OCI-LY3 (cell line): ENCODE measurements at regions not wholly inside any gene's neighbourhood (a gene's known extent, or its start where the extent isn't known, plus 50 kb on each side); places are given as distances from the start of the nearest gene placed in this dataset.

Experiments
- H2AFZ ChIP-seq: fragments of 200-600, 300-600 bp; shearing (Covaris generic); 2 replicates; pipeline ENCODE4 v1.6.0; 2014; ENCODE audit warnings: antibody characterized with exemption, low read depth, low read length
- H3K27ac ChIP-seq: fragments of 200-600, 300-600 bp; sonication (generic); 2 replicates; pipeline ENCODE4 v1.5.1; 2014; ENCODE audit warnings: mild to moderate bottlenecking, low read length, moderate library complexity, mixed read lengths
- H3K27me3 ChIP-seq: fragments of 200-600, 300-600 bp; sonication (generic); 2 replicates; pipeline ENCODE4 v1.6.1; 2014; ENCODE audit warnings: low read depth, low read length, mixed read lengths
- H3K36me3 ChIP-seq: fragments of 200-600, 300-600 bp; sonication (generic); replicated peaks from 2 replicates; pipeline ENCODE3; 2014; ENCODE audit warnings: low read depth, low read length, mixed read lengths
- H3K4me1 ChIP-seq: fragments of 300-600, 200-600 bp; sonication (generic); 2 replicates; pipeline ENCODE4 v1.6.1; 2014; ENCODE audit warnings: low read length, mixed read lengths
- H3K4me2 ChIP-seq: fragments of 200-600, 300-600 bp; sonication (generic); 2 replicates; pipeline ENCODE4 v1.6.1; 2014; ENCODE audit warnings: low read length, mixed read lengths
- H3K4me3 ChIP-seq: fragments of 300-600, 200-600 bp; sonication (generic); 2 replicates; pipeline ENCODE4 v1.5.1; 2014; ENCODE audit warnings: antibody characterized with exemption, mild to moderate bottlenecking, low read length, moderate library complexity
- H3K79me2 ChIP-seq: fragments of 300-600, 200-600 bp; shearing (Covaris generic); 2 replicates; pipeline ENCODE4 v1.6.1; 2014; ENCODE audit warnings: mild to moderate bottlenecking, low read length, mixed read lengths
- H3K9ac ChIP-seq: fragments of 300-600, 200-600 bp; shearing (Covaris generic); 2 replicates; pipeline ENCODE4 v1.6.0; 2014; ENCODE audit warnings: mild to moderate bottlenecking, low read length, moderate library complexity
- H3K9me3 ChIP-seq: fragments of 200-600, 300-600 bp; shearing (Covaris generic); 2 replicates; pipeline ENCODE4 v1.6.1; 2014; ENCODE audit warnings: low read length, mixed read lengths; ENCODE audit not compliant: insufficient read depth
- H4K20me1 ChIP-seq: fragments of 200-600, 300-600 bp; sonication (generic); 2 replicates; pipeline ENCODE4 v1.6.1; 2016; ENCODE audit warnings: low read length, mixed read lengths; ENCODE audit not compliant: insufficient read depth
- EZH2phosphoT487 ChIP-seq: fragments of 200-600 bp; shearing (Covaris generic); IDR thresholded peaks from 2 replicates; pipeline ENCODE4 v1.6.1; 2018; ENCODE audit warnings: antibody characterized with exemption, mixed run types, low read depth
- TF ChIP-seq, protein P1 (sequence below): fragments of 200-600, 300-600 bp; sonication (generic); IDR thresholded peaks from 2 replicates; pipeline ENCODE4 v1.5.1; 2014; ENCODE audit warnings: antibody characterized with exemption, low read length, low read depth

DNA sequence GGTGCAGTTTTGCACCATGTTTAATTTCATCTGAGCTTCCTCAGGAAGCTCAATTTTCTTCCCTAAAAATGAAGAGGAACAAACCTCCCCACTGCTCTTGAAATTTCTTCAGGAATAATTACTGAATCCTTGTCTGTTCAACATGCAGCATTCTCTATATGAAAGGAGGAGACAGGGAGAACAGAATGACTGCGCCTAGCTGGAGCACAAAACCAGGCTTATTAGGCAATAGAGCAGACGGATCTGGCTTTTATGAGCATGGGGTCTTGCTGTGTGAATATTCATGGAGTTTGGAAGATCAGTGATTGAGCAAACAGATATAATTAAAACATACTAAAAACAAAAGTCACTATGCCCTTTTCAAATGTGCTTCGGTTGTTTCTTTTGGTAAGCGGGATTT, 148.1 kb downstream of the SUDS3 start:
- Histone ChIP-seq H3K27ac (no peak overlapping the region), H4K20me1 (no peaks in the 10 kb centered on the region), H2AFZ (no peak overlapping the region), H3K4me3 (no peak overlapping the region), H3K9me3 (no peaks in the 10 kb centered on the region), H3K4me2 (no peak overlapping the region), H3K36me3 (no peaks in the 10 kb centered on the region), H3K79me2 (no peaks in the 10 kb centered on the region), H3K27me3 (no peaks in the 10 kb centered on the region), H3K4me1 (no peaks in the 10 kb centered on the region), H3K9ac (no peak overlapping the region)
- TF ChIP-seq, protein P1, sequence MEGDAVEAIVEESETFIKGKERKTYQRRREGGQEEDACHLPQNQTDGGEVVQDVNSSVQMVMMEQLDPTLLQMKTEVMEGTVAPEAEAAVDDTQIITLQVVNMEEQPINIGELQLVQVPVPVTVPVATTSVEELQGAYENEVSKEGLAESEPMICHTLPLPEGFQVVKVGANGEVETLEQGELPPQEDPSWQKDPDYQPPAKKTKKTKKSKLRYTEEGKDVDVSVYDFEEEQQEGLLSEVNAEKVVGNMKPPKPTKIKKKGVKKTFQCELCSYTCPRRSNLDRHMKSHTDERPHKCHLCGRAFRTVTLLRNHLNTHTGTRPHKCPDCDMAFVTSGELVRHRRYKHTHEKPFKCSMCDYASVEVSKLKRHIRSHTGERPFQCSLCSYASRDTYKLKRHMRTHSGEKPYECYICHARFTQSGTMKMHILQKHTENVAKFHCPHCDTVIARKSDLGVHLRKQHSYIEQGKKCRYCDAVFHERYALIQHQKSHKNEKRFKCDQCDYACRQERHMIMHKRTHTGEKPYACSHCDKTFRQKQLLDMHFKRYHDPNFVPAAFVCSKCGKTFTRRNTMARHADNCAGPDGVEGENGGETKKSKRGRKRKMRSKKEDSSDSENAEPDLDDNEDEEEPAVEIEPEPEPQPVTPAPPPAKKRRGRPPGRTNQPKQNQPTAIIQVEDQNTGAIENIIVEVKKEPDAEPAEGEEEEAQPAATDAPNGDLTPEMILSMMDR, result no peak
- TF ChIP-seq EZH2phosphoT487, result no peak

DNA sequence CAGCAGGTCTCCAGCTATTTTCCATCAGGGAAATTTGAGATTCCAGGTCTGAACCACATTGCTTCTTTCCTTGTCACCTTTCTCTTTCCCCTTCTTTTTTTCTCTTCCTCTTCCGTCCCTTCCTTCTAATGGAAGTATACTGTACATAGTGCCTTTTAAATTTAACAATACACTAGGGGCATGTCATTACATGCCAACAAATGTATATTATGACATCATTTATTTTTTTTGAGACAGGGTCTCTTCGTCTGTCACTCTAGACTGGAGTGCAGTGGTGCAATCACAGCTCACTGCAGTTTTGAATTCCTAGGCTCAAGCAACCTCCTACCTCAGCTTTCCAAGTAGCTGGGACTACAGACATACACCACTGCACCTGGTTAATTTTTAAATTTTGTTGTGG, 148.9 kb downstream of the SUDS3 start:
- no peaks in the 10 kb centered on the region for H3K4me1 ChIP-seq
- no peaks in the 10 kb centered on the region for H3K79me2 ChIP-seq
- H3K4me2 ChIP-seq, result no peak overlapping the region
- no peaks in the 10 kb centered on the region for H3K9me3 ChIP-seq
- H3K36me3 ChIP-seq, result no peaks in the 10 kb centered on the region
- no peak overlapping the region for H3K27ac ChIP-seq
- H3K27me3 ChIP-seq, result no peaks in the 10 kb centered on the region
- H3K4me3 ChIP-seq, result no peak overlapping the region
- H2AFZ ChIP-seq, result no peak overlapping the region
- TF ChIP-seq, protein P1, result no peak
- no peak for TF ChIP-seq EZH2phosphoT487
- no peak overlapping the region for H3K9ac ChIP-seq
- no peaks in the 10 kb centered on the region for H4K20me1 ChIP-seq

DNA sequence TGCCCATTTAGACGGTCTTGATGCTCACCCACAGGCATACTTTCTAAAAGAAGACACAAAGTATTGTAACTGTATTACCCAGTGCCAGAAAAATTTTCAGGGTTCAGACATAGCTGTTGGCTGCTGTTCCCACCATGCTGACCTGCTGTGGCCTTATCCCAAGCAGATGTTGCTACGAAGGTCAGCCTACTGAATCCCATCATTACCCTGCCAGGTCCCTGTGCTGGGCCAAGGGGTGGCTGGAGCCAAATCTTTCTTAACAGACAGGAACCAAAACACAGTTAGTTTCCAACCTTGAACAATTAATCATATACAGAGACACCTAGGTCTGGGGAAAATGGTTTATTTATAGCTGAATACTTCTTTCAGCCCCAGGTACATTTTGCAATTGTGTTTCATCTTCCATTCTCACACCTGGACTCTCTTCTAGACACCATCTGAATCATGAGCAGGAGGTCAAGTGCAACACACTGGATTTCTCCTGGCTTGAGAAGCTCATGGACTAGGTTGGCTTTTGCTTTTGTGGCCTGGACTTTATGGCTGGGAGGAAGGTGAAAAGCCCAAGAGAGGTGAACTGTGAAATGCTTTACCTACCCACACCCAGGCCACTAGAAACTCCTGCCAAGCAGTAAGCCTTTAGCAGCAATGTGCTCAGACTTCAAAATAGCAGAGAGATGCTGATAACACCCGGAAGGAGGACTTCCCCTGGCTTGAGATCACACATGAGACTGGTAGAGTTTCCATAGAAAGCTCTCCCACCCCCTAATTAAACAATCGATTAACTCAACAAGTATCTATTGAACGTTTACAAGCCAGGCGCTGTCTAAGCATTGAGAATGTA, 150.1 kb downstream of the SUDS3 start:
- Histone ChIP-seq H3K36me3 (no peaks in the 10 kb centered on the region), H3K4me3 (no peak overlapping the region), H4K20me1 (no peaks in the 10 kb centered on the region), H3K27me3 (no peaks in the 10 kb centered on the region), H2AFZ (no peak overlapping the region), H3K4me1 (no peaks in the 10 kb centered on the region), H3K9ac (no peak overlapping the region), H3K4me2 (no peak overlapping the region), H3K9me3 (no peaks in the 10 kb centered on the region), H3K79me2 (no peaks in the 10 kb centered on the region), H3K27ac (no peak overlapping the region)
- TF ChIP-seq, protein P1, result no peak
- no peak for TF ChIP-seq EZH2phosphoT487

DNA sequence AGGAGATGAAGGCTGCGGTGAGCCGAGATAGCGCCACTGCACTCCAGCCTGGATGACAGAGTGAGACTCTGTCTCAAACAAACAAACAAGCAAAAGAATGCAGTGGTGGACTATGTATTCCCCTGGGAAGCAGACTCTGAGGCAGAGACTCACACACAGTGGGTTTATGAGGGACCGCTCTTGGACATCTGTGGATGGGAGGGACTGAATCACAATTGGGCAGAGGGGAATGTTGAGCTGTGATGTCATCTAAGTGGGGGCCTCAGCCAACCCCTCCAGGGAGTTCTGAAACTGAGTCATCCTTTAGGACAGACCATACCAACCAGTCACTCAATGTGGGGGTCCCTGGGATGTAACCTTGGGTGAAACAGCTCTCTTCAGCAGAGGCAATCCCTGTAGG, 151.0 kb downstream of the SUDS3 start:
- Histone ChIP-seq H3K27ac (no peak overlapping the region), H3K4me3 (no peak overlapping the region), H4K20me1 (no peaks in the 10 kb centered on the region), H3K4me1 (no peaks in the 10 kb centered on the region), H3K27me3 (no peaks in the 10 kb centered on the region), H3K79me2 (no peaks in the 10 kb centered on the region), H3K9me3 (no peaks in the 10 kb centered on the region), H3K4me2 (no peak overlapping the region), H2AFZ (no peak overlapping the region), H3K9ac (no peak overlapping the region), H3K36me3 (no peaks in the 10 kb centered on the region)
- TF ChIP-seq, protein P1, result no peak
- TF ChIP-seq EZH2phosphoT487, result no peak
